GM12892 (cell line): ENCODE measurements at regions not wholly inside any gene's neighbourhood (a gene's known extent, or its start where the extent isn't known, plus 50 kb on each side); places are given as distances from the start of the nearest gene placed in this dataset.

ENCODE experiments used
- POLR2A ChIP-seq: IDR thresholded peaks from 2 replicates; pipeline ENCODE4 v1.6.1; 2011; ENCODE audit warnings: low read depth, low read length, control low read depth
- TAF1 ChIP-seq: IDR thresholded peaks from 2 replicates; pipeline ENCODE4 v1.6.1; 2011; ENCODE audit warnings: low read depth, mild to moderate bottlenecking, control low read depth, low read length, borderline replicate concordance

GRCh38 chr15:95591270-95591669, 739.2 kb upstream of the NR2F2 start:
- TF ChIP-seq TAF1 = no peak
- no peak for TF ChIP-seq POLR2A
